ENCODE measurements at regions not wholly inside any gene's neighbourhood (a gene's known extent, or its start where the extent isn't known, plus 50 kb on each side); places are given as distances from the start of the nearest gene placed in this dataset.

DNA sequence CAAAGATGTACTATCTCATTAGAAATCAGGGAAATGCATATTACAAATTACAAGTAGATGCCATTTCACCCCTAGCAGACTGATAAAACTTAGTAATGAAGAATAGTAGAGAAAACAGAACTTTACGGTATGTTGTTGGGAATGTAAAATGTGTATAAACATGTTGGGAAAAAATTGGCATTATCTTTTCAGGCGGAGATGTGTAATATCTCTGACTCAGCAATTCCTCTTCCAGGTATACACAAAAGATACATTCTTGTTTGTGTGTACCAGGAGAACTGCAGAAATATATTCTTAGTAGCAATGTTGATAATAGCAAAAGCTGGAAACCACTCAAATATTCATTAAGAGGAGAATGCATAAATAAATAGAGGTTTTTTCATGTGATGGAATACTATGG lies 204.5 kb downstream of the LPIN1 start:
- TF ChIP-seq, protein P1, sequence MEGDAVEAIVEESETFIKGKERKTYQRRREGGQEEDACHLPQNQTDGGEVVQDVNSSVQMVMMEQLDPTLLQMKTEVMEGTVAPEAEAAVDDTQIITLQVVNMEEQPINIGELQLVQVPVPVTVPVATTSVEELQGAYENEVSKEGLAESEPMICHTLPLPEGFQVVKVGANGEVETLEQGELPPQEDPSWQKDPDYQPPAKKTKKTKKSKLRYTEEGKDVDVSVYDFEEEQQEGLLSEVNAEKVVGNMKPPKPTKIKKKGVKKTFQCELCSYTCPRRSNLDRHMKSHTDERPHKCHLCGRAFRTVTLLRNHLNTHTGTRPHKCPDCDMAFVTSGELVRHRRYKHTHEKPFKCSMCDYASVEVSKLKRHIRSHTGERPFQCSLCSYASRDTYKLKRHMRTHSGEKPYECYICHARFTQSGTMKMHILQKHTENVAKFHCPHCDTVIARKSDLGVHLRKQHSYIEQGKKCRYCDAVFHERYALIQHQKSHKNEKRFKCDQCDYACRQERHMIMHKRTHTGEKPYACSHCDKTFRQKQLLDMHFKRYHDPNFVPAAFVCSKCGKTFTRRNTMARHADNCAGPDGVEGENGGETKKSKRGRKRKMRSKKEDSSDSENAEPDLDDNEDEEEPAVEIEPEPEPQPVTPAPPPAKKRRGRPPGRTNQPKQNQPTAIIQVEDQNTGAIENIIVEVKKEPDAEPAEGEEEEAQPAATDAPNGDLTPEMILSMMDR (IDR thresholded peaks at IDR 0.05), result no peak
- TF ChIP-seq MAX (IDR thresholded peaks at IDR 0.05), result no peak
- no peak for TF ChIP-seq TP53 (CRISPR knock-in tag; IDR thresholded peaks at IDR 0.05)
- TF ChIP-seq EP300 (IDR thresholded peaks at IDR 0.05), result no peak
- TF ChIP-seq ZSCAN20 (CRISPR knock-in tag; IDR thresholded peaks at IDR 0.05), result no peak
- TF ChIP-seq CHD4 (IDR thresholded peaks at IDR 0.05; ENCODE audit: borderline replicate concordance), result no peak
- TF ChIP-seq POLR2A (IDR thresholded peaks at IDR 0.05; ENCODE audit: low read length), result no peak
- no peak for TF ChIP-seq CHD2 (IDR thresholded peaks at IDR 0.05; ENCODE audit: low read length, partially characterized antibody)
- no peak for TF ChIP-seq ESRRA (IDR thresholded peaks at IDR 0.05; ENCODE audit: borderline replicate concordance, low read length)
- no peak for TF ChIP-seq HOXB5 (CRISPR knock-in tag; IDR thresholded peaks at IDR 0.05)

Data from A549 (cell line).